Left renal pelvis (tissue), 4 donors: ENCODE measurements at regions not wholly inside any gene's neighbourhood (a gene's known extent, or its start where the extent isn't known, plus 50 kb on each side); places are given as distances from the start of the nearest gene placed in this dataset.

ENCODE experiments used
- DNase-seq, 4 donors: peaks; one replicate each; pipeline ENCODE4 v3.0.0-alpha.2; 2013; ENCODE audit warnings: low read depth in 4 of 4, low spot score in 3 of 4

GRCh38 chr4:74674750-74675149, 119.6 kb downstream of the BTC start:
- DNase-seq = no peak

GRCh38 chr4:74675673-74676279, 118.5 kb downstream of the BTC start:
- peak in 1 of 4 donors; percentile 22 for DNase-seq

- no peak for DNase-seq
Observed at GRCh38 chr4:74682567-74683359, 111.6 kb downstream of the BTC start.

- no peak for DNase-seq
Observed at GRCh38 chr4:74692972-74693371, 101.4 kb downstream of the BTC start.
